GM18873 (cell line): ENCODE measurements at regions not wholly inside any gene's neighbourhood (a gene's known extent, or its start where the extent isn't known, plus 50 kb on each side); places are given as distances from the start of the nearest gene placed in this dataset.

ENCODE experiments used
- ATAC-seq: cut with Tn5 transposase; IDR thresholded peaks from one replicate; pipeline ENCODE4 v1.9.1; 2021; ENCODE audit warnings: mild to moderate bottlenecking, moderate library complexity, moderate number of reproducible peaks; ENCODE audit not compliant: unreplicated experiment, low FRiP score

DNA sequence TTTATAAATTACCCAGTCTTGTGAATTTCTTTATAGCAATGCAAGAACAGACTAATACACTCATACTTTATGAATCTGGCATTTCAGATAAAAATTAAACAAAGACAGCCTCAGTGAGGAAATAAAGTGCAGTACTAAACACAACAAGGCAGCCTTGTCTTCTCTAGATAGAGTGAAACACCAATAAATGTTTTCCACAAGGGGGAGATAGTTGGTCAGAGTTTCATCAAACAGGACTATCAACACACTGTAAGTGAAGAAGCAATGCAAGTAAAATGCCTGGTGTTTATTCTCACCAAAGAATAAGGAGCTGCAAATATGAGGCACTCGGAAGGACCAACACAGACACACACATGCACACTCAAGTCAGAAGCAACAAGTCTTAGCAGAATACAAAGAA is 62.8 kb downstream of the FAM9B start:
- ATAC-seq: peak; percentile 43

DNA sequence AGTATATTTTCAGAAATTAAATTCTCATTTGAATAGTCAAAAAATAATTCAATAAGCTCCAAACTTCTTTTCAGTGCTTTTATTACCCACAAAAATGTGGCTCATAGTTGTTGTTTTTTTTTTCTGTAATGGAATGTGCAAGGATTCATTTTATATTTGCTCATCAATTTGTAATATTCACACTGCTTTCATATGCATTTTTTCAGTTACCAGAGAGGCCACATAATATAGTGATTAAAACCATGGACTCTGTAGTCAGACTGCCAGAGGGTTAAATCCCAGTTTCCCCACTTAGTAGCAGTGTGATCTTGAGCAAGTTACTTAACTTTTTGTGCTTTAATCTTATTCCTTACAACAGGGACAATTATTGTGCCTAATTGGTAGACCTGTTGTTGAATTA is 64.5 kb downstream of the FAM9B start:
- ATAC-seq: no peak

DNA sequence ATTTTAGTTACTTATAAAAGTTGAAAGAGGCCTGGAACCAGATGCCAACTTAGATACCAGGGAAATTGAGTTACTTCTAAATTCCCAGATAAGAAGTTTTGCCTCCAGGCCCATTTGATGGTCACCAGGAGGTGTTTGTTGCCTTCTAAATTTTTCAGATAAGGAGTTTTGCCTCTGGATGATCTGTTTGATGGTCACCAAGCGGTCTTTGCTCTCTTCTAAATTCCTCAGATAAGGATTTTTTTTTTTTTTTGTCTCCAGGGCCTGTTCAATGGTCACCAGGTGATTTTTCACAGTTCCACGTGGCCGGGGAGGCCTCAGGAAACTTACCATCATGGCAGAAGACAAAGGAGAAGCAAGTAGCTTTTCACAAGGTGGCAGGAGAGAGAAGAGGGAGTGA is 66.5 kb downstream of the FAM9B start:
- no peak for ATAC-seq

DNA sequence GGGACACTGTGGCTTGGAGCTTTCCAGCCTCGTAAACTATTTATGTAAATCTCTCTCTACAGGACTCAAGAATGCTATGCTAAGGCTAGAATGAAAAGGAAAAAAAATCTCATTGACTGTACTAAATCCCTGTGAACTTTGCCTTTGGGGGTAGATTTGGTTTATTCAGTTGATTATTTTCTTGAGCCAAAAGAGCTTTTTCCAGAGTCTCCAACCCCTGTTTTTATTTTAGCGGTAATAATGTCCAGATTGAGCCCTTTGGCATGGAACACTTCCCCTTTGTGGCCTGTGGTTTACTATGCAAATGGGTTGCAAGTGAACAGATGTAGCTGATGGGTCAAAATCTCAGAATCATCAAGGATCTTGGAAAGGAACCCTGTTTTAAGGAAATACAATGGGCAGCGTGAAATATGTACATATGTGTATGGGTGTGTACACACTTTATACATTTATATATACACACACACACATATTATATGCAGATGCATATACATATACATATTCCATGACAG is 72.9 kb downstream of the FAM9B start:
- ATAC-seq: no peak

DNA sequence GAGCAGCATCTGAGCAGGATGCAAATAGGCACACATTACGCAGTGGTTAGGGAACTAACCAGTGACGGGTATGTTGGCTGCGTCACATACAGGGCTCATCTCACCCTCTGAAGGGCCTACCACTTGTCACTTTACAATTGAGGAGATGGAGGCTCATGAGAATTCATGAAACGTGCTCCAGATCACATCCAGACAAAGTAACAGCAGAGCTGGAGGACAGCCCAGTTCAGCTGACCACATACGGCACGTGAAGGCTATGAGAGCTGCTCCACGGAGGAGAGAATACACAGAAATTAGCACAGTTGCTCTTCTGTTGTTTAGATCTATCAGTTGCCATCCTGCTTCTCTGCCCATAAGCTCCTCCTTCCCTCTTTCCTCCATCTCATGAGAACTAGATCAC is 78.4 kb downstream of the FAM9B start:
- ATAC-seq: no peak

DNA sequence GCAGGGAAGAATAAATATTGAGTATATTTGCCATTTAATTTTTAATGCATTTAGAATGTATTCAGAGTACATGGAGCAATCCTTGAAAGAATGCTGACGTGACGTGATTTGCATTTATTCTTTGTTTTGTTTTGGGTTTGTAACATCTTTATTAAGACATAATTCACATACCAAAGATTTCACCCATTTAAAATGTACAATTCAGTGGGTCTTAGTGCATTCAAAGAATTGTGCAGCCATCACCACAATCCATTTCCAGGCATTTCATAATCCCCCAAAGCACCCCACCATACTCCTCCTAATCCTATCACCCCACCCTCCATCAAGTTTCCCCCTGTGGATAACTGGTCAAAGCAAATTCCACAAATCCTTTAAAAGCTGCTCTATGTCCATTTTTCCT is 87.4 kb downstream of the FAM9B start:
- ATAC-seq: no peak

DNA sequence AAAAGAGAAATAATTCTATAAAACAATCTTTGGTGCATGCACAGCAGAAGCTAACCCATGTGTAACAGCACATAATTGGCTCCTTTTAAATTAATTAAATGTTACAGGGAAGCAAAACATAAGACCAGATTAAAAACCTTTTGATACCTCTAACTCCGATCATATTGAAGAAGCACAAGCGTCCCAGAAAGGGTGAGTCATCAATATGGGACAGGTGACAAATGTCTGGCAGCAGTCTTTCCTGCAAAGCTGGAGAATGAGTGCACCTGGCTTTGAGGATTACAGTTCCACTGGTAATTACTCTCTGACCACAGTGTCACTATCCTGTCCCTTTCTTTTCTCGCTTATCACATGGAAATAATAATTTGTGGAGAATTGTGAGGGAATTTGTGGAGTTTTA is 94.6 kb downstream of the FAM9B start:
- ATAC-seq: no peak

DNA sequence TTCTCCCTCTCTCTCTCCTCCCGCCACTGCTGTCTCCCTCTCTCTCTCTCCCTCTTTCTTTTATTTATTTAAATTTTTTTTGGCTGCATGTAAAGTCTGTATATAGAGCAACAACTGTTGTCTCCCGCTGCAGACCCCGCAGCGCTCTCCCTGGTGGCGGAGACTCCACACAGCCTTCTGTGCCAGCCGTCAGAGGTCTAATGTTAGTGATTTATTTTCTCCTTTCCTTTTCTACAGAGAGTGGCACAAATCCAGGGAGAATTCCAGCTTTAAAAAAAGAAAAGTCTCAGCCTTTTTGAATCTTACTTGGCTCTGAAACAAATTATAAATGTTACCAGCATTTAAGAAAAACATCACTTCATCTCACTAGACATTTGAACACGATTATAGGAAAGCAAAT is 106.2 kb downstream of the FAM9B start:
- no peak for ATAC-seq

DNA sequence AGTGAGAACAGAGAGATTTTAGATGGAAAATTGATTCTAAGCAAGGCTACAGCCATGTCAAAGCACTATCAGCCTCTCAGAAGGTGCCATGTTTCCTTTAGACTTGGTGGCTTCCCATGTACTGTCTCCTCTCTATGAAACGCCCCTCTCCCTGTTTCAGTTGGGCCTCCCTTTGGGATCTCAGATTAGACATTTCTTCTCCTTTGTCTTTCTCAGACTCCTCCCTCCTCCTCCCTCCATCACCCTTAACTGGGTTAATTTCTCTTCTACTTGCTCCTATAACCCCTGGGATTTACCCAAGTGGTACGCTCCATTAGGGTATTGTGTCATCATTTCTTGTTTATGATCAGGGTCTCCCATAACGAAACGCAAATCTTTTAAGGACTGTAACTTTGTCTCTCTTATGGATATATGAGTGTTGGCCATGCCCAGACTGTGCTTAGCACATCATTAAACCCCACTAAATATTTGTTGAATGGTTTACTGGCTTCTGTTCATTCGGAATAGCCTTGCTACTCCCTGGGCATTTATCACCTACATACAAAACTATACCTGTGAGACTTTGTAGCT is 106.8 kb downstream of the FAM9B start:
- no peak for ATAC-seq

DNA sequence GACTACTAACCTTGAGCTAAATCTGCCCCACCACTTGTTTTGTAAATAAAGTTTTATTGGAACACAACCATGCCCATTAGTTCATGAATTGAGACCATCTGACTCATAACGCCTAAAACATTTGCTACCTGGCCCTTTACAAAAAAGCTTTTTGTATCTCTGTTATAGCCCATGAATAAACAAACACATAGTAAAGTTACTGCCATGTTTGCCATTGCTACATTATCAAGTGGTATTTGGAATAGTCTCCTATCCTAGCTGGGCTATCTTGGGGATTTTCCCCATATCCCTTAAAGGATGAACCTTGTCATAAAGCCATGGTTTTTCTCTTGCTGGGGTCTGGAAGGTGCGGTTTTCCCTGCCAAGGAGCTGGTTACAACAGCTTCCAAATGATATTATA is 112.3 kb downstream of the FAM9B start:
- no peak for ATAC-seq

DNA sequence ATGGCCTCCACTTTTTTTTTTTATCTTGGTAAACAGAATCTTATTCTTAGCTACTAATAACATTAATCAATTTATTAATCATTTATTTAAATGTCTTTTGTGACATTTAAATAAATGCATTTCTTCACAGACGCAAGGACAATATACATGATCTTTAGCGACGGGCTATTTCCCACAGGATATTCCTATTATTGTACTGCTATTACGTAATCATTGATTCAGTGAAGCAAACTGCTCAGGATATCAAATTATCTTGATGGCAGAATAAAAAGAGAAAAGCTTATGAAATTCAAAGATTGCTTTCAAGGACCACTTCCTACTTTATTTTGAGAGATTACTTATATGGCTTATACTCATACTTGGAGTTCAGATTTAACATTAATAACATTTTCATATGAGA is 114.1 kb downstream of the FAM9B start:
- ATAC-seq: no peak

DNA sequence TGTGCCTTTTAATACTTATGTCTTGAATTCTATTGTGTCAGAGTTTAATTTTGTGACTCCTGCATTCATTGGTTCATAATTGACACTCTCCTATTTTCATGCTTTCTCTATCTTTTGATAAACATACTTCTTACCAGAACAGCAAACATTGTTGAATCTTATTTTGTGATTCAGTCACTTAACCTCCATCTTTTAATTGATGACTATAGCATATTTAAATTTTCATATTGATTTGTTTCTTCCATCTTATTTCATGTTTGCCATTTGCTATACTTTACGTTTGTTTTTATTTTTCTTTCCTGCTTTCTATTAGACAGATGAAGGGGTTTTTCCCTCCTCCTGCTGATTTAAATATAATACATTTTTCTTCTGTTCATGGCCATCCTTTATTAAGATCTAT is 115.5 kb upstream of the FAM9A start:
- no peak for ATAC-seq

DNA sequence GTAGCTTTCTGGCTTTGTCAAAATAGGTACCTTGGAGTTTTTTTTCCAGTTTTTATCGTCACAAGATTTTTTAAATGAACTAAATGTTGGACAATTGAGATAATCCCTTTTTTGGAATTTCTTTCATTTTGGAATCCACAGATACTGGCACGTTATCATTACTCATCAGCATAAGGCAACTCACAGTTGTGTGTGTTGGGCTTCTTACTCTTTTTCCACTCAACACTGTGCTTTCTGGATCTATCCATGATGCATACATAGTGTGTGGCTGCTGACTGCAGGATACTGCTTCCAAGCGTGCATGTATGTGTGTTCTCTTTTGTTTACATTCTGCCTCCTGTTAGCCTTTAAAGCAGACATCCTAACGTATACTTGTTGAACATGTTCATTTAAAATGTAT is 113.5 kb upstream of the FAM9A start:
- ATAC-seq: no peak

DNA sequence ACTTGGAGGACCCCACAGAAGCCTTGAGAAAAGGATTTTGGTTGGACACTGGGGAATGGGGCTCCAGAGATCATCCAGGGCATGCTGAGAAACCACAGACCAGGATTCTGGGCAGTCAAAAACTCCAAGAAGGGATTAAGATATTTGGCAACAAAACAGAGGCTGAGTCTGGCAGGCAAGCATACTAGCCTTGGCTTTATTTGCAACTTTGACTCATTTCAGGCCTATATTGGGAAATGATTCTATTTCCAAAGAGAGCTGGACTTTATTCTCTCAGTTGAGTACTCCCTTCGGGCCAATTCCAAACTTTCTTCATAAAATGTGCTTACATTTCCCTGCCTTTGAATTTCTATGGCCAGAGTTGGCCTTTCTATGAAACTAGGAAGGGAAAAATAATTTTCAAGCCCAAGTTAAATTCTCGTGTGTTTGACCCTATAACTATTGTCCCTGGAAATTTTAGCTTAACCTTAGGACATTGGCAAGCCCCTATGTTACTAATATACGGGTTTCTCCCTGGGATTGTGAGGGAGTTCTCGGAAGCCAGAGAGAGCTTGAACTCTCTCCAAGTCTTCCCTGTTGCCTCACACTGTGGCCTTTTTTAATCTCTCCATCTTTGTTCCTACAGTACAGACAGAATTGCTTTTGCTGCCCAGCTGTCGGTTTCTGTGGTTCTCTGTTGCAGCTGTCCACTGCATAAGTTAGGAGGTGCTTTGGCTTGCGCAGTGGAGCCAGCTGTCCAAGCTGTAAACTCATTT is 112.6 kb upstream of the FAM9A start:
- ATAC-seq: no peak

DNA sequence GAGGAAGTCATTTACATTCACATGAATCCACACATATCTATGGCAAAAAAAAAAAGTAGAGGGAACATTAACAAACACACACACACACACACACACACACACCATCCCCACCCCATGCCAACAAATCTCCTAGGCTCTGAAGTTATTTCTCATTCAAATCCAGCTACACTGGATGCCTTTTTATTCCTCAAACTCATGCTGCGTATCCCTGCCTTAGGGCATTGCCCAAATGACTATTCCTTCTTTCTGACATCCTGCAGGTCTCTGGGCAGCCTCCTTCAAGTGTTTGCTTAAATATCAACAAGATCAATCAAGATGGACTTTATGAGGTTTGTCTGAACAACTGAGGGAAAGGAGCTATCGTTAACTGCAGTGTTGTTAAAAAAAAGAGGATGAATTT is 106.5 kb upstream of the FAM9A start:
- ATAC-seq: no peak

DNA sequence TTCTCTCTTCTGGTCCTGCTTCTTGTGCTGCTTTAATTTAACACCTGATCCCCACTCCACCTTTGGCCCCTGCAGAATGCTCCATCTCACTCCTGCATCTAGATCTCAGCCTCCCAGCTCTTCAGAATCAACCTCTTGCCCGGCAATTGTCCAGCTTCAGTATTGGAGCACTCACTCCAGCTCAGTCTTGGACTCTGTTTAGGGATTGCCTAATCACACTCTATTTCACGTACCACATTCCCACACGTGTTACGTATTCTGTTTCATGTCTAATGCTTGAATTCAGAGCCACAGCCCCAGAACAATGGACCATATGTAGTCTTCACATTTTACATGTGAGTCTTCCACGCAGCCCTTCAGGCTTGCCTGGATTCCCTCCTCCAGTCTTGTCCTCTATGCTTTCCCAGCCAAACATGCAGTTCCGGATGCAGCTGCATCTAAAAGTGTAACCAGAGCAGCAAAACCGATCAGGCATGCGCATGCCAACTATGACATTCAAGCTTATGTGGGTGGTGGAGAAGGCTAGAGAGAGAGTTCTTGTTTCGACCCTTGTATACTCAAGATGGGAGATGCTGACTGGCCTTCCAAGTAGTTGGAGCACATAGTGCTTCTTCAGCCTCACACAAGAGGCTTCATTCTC is 105.2 kb upstream of the FAM9A start:
- ATAC-seq: no peak

DNA sequence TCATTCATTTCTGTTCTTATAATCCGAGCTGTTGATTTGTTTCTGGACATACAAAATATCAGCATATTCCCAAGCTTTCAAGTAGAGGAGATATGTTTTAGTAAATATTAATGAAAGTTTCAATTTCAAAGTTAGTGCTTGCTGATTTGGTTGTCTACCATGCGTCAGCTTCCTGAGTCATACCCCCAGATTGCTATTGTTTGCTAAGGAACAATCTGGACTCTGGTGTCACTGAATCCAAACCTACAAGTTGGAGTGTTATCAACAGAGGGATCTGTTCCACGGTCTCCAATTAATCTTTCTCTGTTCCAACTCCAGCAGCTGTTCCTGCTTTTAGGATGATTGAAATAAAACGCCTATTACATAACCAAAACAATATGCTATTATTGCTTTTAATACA is 96.1 kb upstream of the FAM9A start:
- no peak for ATAC-seq

DNA sequence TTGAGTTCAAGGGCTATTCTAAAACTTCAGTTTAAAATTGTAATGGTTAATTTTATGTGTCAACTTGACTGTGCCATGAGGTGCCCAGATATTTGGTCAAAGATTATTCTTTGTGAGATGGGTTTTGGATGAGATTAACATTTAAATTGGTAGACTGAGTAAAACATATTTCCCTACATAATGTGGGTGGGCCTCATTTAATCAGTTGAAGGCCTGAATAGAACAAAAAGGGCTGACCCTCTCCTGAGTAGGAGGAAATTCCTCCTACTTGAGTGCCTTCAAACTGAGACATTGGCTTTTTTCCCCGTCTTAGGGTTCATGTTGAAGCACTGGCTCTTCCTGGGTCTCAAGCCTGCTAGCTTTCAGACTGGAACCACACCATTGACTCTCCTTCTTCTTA is 89.6 kb upstream of the FAM9A start:
- ATAC-seq: no peak

DNA sequence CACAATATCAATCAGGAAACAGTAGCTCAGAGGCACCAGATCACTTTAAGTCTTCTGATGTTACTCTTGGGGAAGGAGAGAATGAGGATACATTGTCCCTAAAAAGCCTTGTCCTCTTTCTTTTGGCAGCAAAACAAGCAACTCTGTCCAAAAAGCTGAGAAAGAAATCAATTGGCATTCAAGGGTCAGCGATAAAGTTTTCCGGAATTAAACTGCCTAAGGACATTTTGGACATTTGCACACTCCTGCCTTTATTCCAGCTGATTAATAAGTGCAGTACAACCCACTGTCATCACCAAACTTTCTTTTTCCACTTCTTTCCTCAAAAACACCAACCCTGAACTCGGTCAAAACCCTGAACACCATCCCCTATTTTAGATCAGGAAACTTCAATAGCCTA is 85.8 kb upstream of the FAM9A start:
- no peak for ATAC-seq

DNA sequence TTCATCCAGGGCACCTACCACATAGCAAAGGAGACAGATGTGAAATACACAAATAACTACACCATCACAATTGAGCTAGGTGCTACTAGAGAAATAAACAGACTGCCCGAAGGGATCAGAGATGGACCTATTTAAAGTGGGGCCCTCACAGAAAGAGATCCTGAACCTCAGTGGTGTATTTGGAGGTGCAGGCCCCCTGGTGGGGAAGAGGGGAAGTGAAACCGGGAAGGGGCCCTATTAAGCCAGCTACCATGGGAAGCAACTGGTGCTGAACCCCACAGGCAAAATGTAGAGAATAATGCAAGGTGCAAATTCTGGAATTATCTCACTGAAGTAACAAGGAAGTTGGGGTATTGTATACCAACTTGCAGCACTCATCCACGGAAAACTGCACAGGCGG is 78.6 kb upstream of the FAM9A start:
- no peak for ATAC-seq

DNA sequence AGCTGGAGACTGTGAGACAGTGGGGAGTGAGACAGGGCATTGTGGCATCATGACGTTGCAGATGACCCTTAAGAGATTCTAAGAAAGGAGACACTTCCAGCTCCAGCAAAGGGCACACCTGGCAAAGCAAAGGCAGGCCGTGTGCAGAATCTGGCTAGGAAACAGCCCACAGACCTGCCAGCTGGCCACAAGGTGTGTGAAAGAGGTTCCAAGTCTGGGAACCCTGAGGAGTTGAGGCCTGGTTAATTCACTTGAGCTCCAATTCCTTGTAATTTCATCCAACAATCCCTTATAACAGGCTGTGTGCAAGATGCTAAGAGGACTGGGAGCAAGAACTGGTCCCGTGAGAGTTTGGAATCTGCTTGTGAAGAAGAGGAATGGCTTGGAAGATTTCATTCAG is 72.8 kb upstream of the FAM9A start:
- no peak for ATAC-seq

DNA sequence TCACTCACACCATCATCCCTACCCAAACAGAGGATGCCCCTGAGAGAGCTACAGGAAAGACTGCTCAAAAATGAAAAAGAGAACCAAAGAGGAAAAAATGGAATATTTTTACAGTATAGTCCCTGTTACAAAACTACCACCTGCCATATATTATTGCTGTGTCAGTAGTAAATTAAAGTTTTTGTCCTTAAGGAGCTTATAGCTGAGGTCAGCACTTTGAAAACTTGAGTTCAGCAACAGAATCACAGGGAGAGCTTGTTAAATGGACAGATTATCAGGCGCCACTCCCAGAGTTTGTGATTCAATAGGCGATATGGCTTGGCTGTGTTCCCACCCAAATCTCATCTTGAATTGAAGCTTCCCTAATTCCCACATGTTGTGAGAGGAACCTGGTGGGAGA is 71.9 kb upstream of the FAM9A start:
- ATAC-seq: no peak
